ENCODE measurements at regions not wholly inside any gene's neighbourhood (a gene's known extent, or its start where the extent isn't known, plus 50 kb on each side); places are given as distances from the start of the nearest gene placed in this dataset.

- CTCF ChIA-PET = no interaction called here
These were observed 64.5 kb upstream of the SEMA6D start for GRCh38 chr15:47652844-47653243.

More at GRCh38 chr15:47652844-47653243, 64.5 kb upstream of the SEMA6D start:
- no peak overlapping the region for H3K4me2 ChIP-seq (ENCODE audit: low read depth, low read length)
- H3K4me3 ChIP-seq (ENCODE audit: insufficient read depth, low read depth, low read length) = no peak overlapping the region
- H3K18ac ChIP-seq (ENCODE audit: low read depth, low read length) = no peak overlapping the region
- WGBS, 2 experiments (ENCODE audit: extremely low coverage in 2 of 2, insufficient read length in 1 of 2) = no CpG with 5 or more reads among the region's 2 CpGs
- intact Hi-C loops (cut with micrococcal nuclease) (no loop called here), in situ Hi-C loops (cut with MboI; ENCODE audit: low sequenced_read_pairs) (no loop called here), dilution Hi-C loops (cut with HindIII; ENCODE audit: low sequenced_read_pairs, unreplicated experiment) (no loop called here)
- no peaks in the 10 kb centered on the region for H3K4me1 ChIP-seq (ENCODE audit: control insufficient read depth, insufficient read depth, low read length)
- no peak for DNase-seq
- H3K14ac ChIP-seq (replicated peaks; ENCODE audit: low read depth, low read length) = no peak overlapping the region
- no peak overlapping the region for H4K5ac ChIP-seq (ENCODE audit: low read depth, low read length)
- H3K4ac ChIP-seq (ENCODE audit: low read depth, low read length) = no peak overlapping the region
- no peaks in the 10 kb centered on the region for H3K9me3 ChIP-seq (ENCODE audit: control insufficient read depth, insufficient read depth, low read length)
- H4K91ac ChIP-seq (ENCODE audit: insufficient read depth, low read depth, low read length) = no peak overlapping the region
- peaks cover 2% of the 10 kb centered on the region for H3K27me3 ChIP-seq (ENCODE audit: control insufficient read depth, insufficient read depth, low read length)
- no peaks in the 10 kb centered on the region for H4K20me1 ChIP-seq (ENCODE audit: insufficient read depth, low read length)
- H3K9ac ChIP-seq (ENCODE audit: low read depth, low read length) = no peak overlapping the region
- no peak overlapping the region for H2AK9ac ChIP-seq (replicated peaks; ENCODE audit: low read depth, low read length, poor library complexity)
- no peak overlapping the region for H3K27ac ChIP-seq (ENCODE audit: insufficient read depth, low read length)
- H3K79me1 ChIP-seq (ENCODE audit: low read depth in 1 of 2, low read length in 2 of 2) = no peaks in the 10 kb centered on the region
- H2BK15ac ChIP-seq (ENCODE audit: low read depth, low read length) = no peak overlapping the region
- no peaks in the 10 kb centered on the region; the same call in 1 of the 2 replicates for H3K9me1 ChIP-seq (ENCODE audit: insufficient read depth, low read length)
- H2BK20ac ChIP-seq (ENCODE audit: low read depth, low read length) = no peak overlapping the region
- BruUV-seq (replicated peaks) = no TSS peak
- no peak for TF ChIP-seq CTCF (conservative IDR thresholded peaks at IDR 0.05; ENCODE audit: low read depth, low read length)
- no peak for TF ChIP-seq POLR2A (IDR thresholded peaks at IDR 0.05; ENCODE audit: low read depth, low read length)
- no peak for TF ChIP-seq BHLHE40 (IDR thresholded peaks at IDR 0.05; ENCODE audit: low read depth, low read length)
- no peak for TF ChIP-seq MAFK (IDR thresholded peaks at IDR 0.05; ENCODE audit: low read depth, low read length)
- no peak for TF ChIP-seq ELK1 (IDR thresholded peaks at IDR 0.05; ENCODE audit: borderline replicate concordance, low read depth, low read length)
- no peak for TF ChIP-seq RCOR1 (IDR thresholded peaks at IDR 0.05; ENCODE audit: insufficient replicate concordance, low read length)
- no peak for TF ChIP-seq MXI1 (IDR thresholded peaks at IDR 0.05; ENCODE audit: borderline replicate concordance, low read depth, low read length)
- no peak for TF ChIP-seq MAZ (IDR thresholded peaks at IDR 0.05; ENCODE audit: borderline replicate concordance, low read depth, low read length)
- TF ChIP-seq NFE2L2 (IDR thresholded peaks at IDR 0.05; ENCODE audit: low read depth, low read length) = no peak
- TF ChIP-seq SMC3 (IDR thresholded peaks at IDR 0.05; ENCODE audit: low read depth, low read length) = no peak
- TF ChIP-seq CEBPB (IDR thresholded peaks at IDR 0.05; ENCODE audit: low read depth, low read length) = no peak
- no peak for TF ChIP-seq CHD1 (IDR thresholded peaks at IDR 0.05; ENCODE audit: low read depth, low read length)
- no peak for TF ChIP-seq RFX5 (IDR thresholded peaks at IDR 0.05; ENCODE audit: low read depth, low read length)
- no peak for TF ChIP-seq RAD21 (IDR thresholded peaks at IDR 0.05; ENCODE audit: low read length)
- POLR2A ChIA-PET (ENCODE audit: unreplicated experiment) = interaction anchor here (0.6 kb wide), 1 partner anchor 14 kb away, joined by 3 read pairs; no protein-coding TSS in a partner anchor
- H2AK5ac ChIP-seq (ENCODE audit: low read depth, low read length) = no peak overlapping the region
- H2BK120ac ChIP-seq (ENCODE audit: low read depth, low read length) = no peak overlapping the region
- no peak overlapping the region for H2BK5ac ChIP-seq (ENCODE audit: low read depth, low read length, poor library complexity, severe bottlenecking)
- no peak overlapping the region for H3K23ac ChIP-seq (ENCODE audit: low read depth, low read length)
- no peak overlapping the region for H3K56ac ChIP-seq (ENCODE audit: extremely low read depth, insufficient read depth, low read length)
- H2AFZ ChIP-seq (replicated peaks; ENCODE audit: low read length, poor library complexity) = no peak overlapping the region
- no peak overlapping the region for H4K8ac ChIP-seq (ENCODE audit: low read depth in 2 of 2, low read length in 2 of 2)
- ATAC-seq (ENCODE audit: low read depth) = no peak
- H3K36me3 ChIP-seq (ENCODE audit: control insufficient read depth, insufficient read depth, low read length) = no peaks in the 10 kb centered on the region

Measured in IMR-90 (cell line).